ENCODE measurements at regions not wholly inside any gene's neighbourhood (a gene's known extent, or its start where the extent isn't known, plus 50 kb on each side); places are given as distances from the start of the nearest gene placed in this dataset.

DNA sequence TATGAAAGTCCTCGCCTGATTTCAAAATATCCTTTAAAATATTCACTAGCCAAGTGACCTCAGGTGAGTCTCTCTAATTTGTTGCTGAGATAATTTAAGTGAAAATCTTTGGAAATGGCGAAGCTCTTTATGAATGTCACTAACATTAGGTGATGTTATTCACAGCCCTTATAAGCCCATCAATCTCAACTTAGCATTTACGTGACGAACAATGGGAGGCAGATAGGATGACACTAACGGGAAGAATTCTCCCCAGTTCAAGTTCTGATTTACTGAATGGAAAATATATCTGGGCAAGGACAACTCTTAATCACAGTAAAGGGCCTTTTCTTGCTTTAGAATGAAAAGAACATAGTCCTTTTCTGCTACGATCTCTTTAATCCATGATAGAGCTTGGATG is 378.7 kb downstream of the LIG4 start:
- TF ChIP-seq ZFX (CRISPR knock-in tag; IDR thresholded peaks at IDR 0.05) (no peak), EZH2 (IDR thresholded peaks at IDR 0.05; ENCODE audit: borderline replicate concordance, low read depth, low read length) (no peak), ELF1 (tag; IDR thresholded peaks at IDR 0.05) (no peak), GABPA (tag; conservative IDR thresholded peaks at IDR 0.05; ENCODE audit: low read depth) (no peak), DPF2 (IDR thresholded peaks at IDR 0.05) (no peak), ZKSCAN1 (IDR thresholded peaks at IDR 0.05; ENCODE audit: low read depth, low read length) (no peak)
- TF ChIP-seq, protein P1, sequence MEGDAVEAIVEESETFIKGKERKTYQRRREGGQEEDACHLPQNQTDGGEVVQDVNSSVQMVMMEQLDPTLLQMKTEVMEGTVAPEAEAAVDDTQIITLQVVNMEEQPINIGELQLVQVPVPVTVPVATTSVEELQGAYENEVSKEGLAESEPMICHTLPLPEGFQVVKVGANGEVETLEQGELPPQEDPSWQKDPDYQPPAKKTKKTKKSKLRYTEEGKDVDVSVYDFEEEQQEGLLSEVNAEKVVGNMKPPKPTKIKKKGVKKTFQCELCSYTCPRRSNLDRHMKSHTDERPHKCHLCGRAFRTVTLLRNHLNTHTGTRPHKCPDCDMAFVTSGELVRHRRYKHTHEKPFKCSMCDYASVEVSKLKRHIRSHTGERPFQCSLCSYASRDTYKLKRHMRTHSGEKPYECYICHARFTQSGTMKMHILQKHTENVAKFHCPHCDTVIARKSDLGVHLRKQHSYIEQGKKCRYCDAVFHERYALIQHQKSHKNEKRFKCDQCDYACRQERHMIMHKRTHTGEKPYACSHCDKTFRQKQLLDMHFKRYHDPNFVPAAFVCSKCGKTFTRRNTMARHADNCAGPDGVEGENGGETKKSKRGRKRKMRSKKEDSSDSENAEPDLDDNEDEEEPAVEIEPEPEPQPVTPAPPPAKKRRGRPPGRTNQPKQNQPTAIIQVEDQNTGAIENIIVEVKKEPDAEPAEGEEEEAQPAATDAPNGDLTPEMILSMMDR (IDR thresholded peaks at IDR 0.05 in 2 of 3, conservative IDR thresholded peaks at IDR 0.05 in 1 of 3; ENCODE audit: insufficient read depth in 2 of 3, low read depth in 1 of 3, low read length in 3 of 3), result no peak

Data from K562 (cell line).